PC-9 (cell line): ENCODE measurements at regions not wholly inside any gene's neighbourhood (a gene's known extent, or its start where the extent isn't known, plus 50 kb on each side); places are given as distances from the start of the nearest gene placed in this dataset.
"Not testable (repeated sequence)": the region's sequence is repeated elsewhere in the genome, so short reads cannot be mapped to it uniquely, and the experiment has no call there.

Source experiments
- BruUV-seq: library from RNA; stranded (reverse); fragments of 400-500 nt; replicated peaks from 2 replicates; lab custom pipeline; 2021; lab: Mats Ljungman, UMichigan
- CTCF ChIA-PET: fragments of 300-600 bp; sonication (Branson Sonifier 250); formaldehyde crosslinking; loops from one replicate; lab custom pipeline; 2022; ENCODE audit warnings: antibody characterized with exemption; lab: Charles Lee
- POLR2A ChIA-PET: fragments of 300-600 bp; sonication (Branson Sonifier 250); formaldehyde crosslinking; loops from one replicate; lab custom pipeline; 2022; ENCODE audit warnings: antibody characterized with exemption; ENCODE audit not compliant: unreplicated experiment; lab: Charles Lee
- DNase-seq, 2 experiments: peaks; one replicate each; pipeline versions ENCODE4 v3.0.0 to v3.0.0-alpha.2; 2015 to 2022; ENCODE audit warnings: mixed read lengths in 1 of 2
- H2AFZ ChIP-seq: fragments of 200-600 bp; sonication (generic); 2 replicates; pipeline ENCODE4 v1.8.1; 2017; ENCODE audit warnings: antibody characterized with exemption
- H3F3A ChIP-seq: fragments of 200-600 bp; sonication (generic); 2 replicates; pipeline ENCODE4 v1.8.1; 2017; ENCODE audit warnings: antibody characterized with exemption, mild to moderate bottlenecking, low read depth; ENCODE audit not compliant: insufficient read depth
- H3K27ac ChIP-seq: fragments of 200-600 bp; sonication (generic); 2 replicates; pipeline ENCODE4 v1.6.1; 2016; ENCODE audit warnings: mixed run types
- H3K27me3 ChIP-seq: fragments of 200-600 bp; sonication (generic); 2 replicates; pipeline ENCODE4 v1.6.1; 2016; ENCODE audit warnings: low read depth, mixed run types; ENCODE audit not compliant: insufficient read depth
- H3K36me3 ChIP-seq: fragments of 200-600 bp; sonication (generic); 2 replicates; pipeline ENCODE4 v1.6.1; 2016; ENCODE audit warnings: low read depth, mixed run types
- H3K4me1 ChIP-seq: fragments of 200-600 bp; sonication (generic); replicated peaks from 2 replicates; pipeline ENCODE4 v1.6.1; 2016; ENCODE audit warnings: mixed run types; ENCODE audit not compliant: insufficient read depth
- H3K4me2 ChIP-seq: fragments of 200-600 bp; sonication (generic); 2 replicates; pipeline ENCODE4 v1.6.1; 2017; ENCODE audit warnings: mixed run types
- H3K4me3 ChIP-seq: fragments of 200-600 bp; sonication (generic); 2 replicates; pipeline ENCODE4 v1.6.1; 2016; ENCODE audit warnings: mixed run types
- H3K79me2 ChIP-seq: fragments of 200-600 bp; sonication (generic); 2 replicates; pipeline ENCODE4 v1.6.1; 2017; ENCODE audit warnings: low read depth, mixed run types
- H3K9me2 ChIP-seq: fragments of 200-600 bp; sonication (generic); 2 replicates; pipeline ENCODE4 v1.8.1; 2017; ENCODE audit warnings: mild to moderate bottlenecking; ENCODE audit not compliant: insufficient read depth
- H3K9me3 ChIP-seq: fragments of 200-600 bp; sonication (generic); 2 replicates; pipeline ENCODE4 v1.8.1; 2016; ENCODE audit warnings: low read depth; ENCODE audit not compliant: insufficient read depth
- H4K20me1 ChIP-seq: fragments of 200-600 bp; sonication (generic); 2 replicates; pipeline ENCODE4 v1.8.1; 2017; ENCODE audit not compliant: insufficient read depth
- CTCF ChIP-seq: fragments of 200-600 bp; sonication (generic); conservative IDR thresholded peaks from 2 replicates; pipeline ENCODE4 v1.6.1; 2017; ENCODE audit warnings: mixed run types, antibody characterized with exemption, mild to moderate bottlenecking, moderate library complexity
- EZH2 ChIP-seq: fragments of 200-600 bp; sonication (generic); IDR thresholded peaks from 2 replicates; pipeline ENCODE4 v1.8.0; 2017; ENCODE audit warnings: antibody characterized with exemption, low read depth
- intact Hi-C: fragments of 100-400 bp; cut with micrococcal nuclease; formaldehyde crosslinking; loops from one replicate; pipeline ENCODE4 v1.10.0; 2022; ENCODE audit not compliant: unreplicated experiment

DNA sequence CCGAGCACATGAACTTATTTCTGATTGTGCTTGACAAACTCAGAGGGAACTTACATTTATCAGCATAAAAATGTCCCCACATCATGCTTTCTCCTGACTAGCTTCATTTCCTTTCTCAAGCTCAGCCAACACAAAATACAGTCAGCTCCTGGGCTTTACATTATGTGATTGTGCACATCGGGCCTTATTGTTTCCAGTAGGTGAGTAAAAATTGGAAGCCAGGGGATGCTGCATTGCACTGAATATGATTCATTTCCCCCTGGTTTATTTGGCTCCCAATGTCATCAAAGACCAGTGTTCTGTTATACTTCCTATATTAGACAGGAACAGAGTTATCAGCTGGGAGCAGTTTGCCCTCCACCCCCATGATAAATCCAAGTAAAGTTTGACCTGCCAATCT is 521.8 kb downstream of the RMST start:
- H2AFZ ChIP-seq = no peak overlapping the region
- no peaks in the 10 kb centered on the region for H3K79me2 ChIP-seq
- BruUV-seq = no TSS peak
- TF ChIP-seq EZH2 (no peak), CTCF (no peak)
- H3K9me2 ChIP-seq = no peaks in the 10 kb centered on the region
- no peaks in the 10 kb centered on the region for H3K9me3 ChIP-seq
- H3K27me3 ChIP-seq = no peaks in the 10 kb centered on the region
- ChIA-PET POLR2A (no interaction called here), CTCF (no interaction called here)
- no peaks in the 10 kb centered on the region for H3K4me1 ChIP-seq
- no peak for DNase-seq
- no peaks in the 10 kb centered on the region for H3F3A ChIP-seq
- no peak overlapping the region for H3K4me3 ChIP-seq
- no peaks in the 10 kb centered on the region for H4K20me1 ChIP-seq
- H3K27ac ChIP-seq = no peak overlapping the region
- H3K4me2 ChIP-seq = no peak overlapping the region
- no peaks in the 10 kb centered on the region for H3K36me3 ChIP-seq
- intact Hi-C loops = no loop called here

DNA sequence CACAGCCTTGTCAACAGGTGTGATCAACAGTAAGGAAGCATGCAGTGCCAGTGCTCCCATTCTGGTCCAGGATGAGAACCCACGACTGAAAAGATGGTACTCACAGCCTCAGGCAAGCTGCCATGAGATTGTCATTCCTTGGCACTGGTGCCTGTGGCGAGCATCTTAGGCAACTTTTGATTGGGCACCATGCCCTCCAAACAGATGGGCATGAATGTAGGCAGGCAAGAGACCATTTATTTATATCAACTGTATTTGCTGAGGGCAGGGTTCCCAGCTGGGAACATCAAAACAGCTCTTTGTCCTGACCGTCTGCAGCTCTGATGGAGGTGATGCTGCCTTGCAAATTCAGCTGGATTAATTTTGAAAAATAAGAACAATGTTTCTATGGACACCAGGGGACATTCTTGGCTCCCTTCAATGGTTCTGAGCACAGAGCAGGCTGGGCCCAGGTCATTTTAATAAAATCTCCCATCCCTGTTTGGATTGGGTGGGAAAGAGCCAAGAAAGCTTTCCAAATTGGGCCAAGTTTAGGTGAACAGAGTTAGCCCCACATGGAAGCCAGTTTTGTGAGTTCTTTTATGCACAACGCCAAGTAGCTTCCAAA is 522.5 kb downstream of the RMST start:
- H3K79me2 ChIP-seq = no peaks in the 10 kb centered on the region
- TF ChIP-seq CTCF (no peak), EZH2 (no peak)
- no TSS peak for BruUV-seq
- no peak for DNase-seq
- no peak overlapping the region for H3K4me3 ChIP-seq
- no peaks in the 10 kb centered on the region for H3K4me1 ChIP-seq
- H2AFZ ChIP-seq = no peak overlapping the region
- intact Hi-C loops = no loop called here
- no peaks in the 10 kb centered on the region for H4K20me1 ChIP-seq
- H3F3A ChIP-seq = no peaks in the 10 kb centered on the region
- H3K4me2 ChIP-seq = no peak overlapping the region
- no peaks in the 10 kb centered on the region for H3K36me3 ChIP-seq
- no peaks in the 10 kb centered on the region for H3K9me2 ChIP-seq
- H3K27me3 ChIP-seq = no peaks in the 10 kb centered on the region
- no peak overlapping the region for H3K27ac ChIP-seq
- POLR2A ChIA-PET = no interaction called here
- CTCF ChIA-PET = no interaction called here
- H3K9me3 ChIP-seq = no peaks in the 10 kb centered on the region

GRCh38 chr12:97985834-97986233 is 523.2 kb downstream of the RMST start:
- H3K4me3 ChIP-seq = no peak overlapping the region
- no peaks in the 10 kb centered on the region for H4K20me1 ChIP-seq
- no peaks in the 10 kb centered on the region for H3K9me3 ChIP-seq
- no TSS peak for BruUV-seq
- no peaks in the 10 kb centered on the region for H3K79me2 ChIP-seq
- ChIA-PET POLR2A (no interaction called here), CTCF (no interaction called here)
- H3F3A ChIP-seq = no peaks in the 10 kb centered on the region
- no peaks in the 10 kb centered on the region for H3K36me3 ChIP-seq
- no peaks in the 10 kb centered on the region for H3K9me2 ChIP-seq
- H3K4me1 ChIP-seq = no peaks in the 10 kb centered on the region
- H2AFZ ChIP-seq = no peak overlapping the region
- H3K27me3 ChIP-seq = no peaks in the 10 kb centered on the region
- no peak overlapping the region for H3K27ac ChIP-seq
- no peak overlapping the region for H3K4me2 ChIP-seq
- intact Hi-C loops = no loop called here
- TF ChIP-seq CTCF (no peak), EZH2 (no peak)
- no peak for DNase-seq

GRCh38 chr12:97988588-97988987 is 526.0 kb downstream of the RMST start:
- BruUV-seq, H3K9me2 ChIP-seq, CTCF ChIA-PET: not testable (repeated sequence)

More at GRCh38 chr12:97988588-97988987, 526.0 kb downstream of the RMST start:
- H3K9me3 ChIP-seq, H3K27me3 ChIP-seq, intact Hi-C loops, H3K36me3 ChIP-seq, POLR2A ChIA-PET, H2AFZ ChIP-seq, H3K27ac ChIP-seq, H3K79me2 ChIP-seq, H3F3A ChIP-seq, H3K4me1 ChIP-seq, H3K4me2 ChIP-seq, DNase-seq, H4K20me1 ChIP-seq, H3K4me3 ChIP-seq: not testable (repeated sequence)
